ENCODE measurements at regions not wholly inside any gene's neighbourhood (a gene's known extent, or its start where the extent isn't known, plus 50 kb on each side); places are given as distances from the start of the nearest gene placed in this dataset.

GRCh38 chr13:50595196-50595595 is 248.3 kb downstream of the DLEU7 start:
- no peaks in the 10 kb centered on the region for H3K9me3 ChIP-seq (ENCODE audit: control insufficient read depth, insufficient read depth, low read length)
- peaks cover 6% of the 10 kb centered on the region for H3K4me1 ChIP-seq (ENCODE audit: control insufficient read depth, insufficient read depth, low read length)
- no peak overlapping the region for H3K4me3 ChIP-seq (ENCODE audit: low read depth, low read length)
- no peak overlapping the region for H3K9ac ChIP-seq (ENCODE audit: low read depth, low read length)
- H3K27me3 ChIP-seq (ENCODE audit: control insufficient read depth, insufficient read depth, low read length), result no peaks in the 10 kb centered on the region
- H3K36me3 ChIP-seq (ENCODE audit: control insufficient read depth, insufficient read depth, low read length), result no peaks in the 10 kb centered on the region

- H3K27me3 ChIP-seq (ENCODE audit: control insufficient read depth, insufficient read depth, low read length), result no peaks in the 10 kb centered on the region
- H3K36me3 ChIP-seq (ENCODE audit: control insufficient read depth, insufficient read depth, low read length), result no peaks in the 10 kb centered on the region
- H3K4me1 ChIP-seq (ENCODE audit: control insufficient read depth, insufficient read depth, low read length), result peaks cover 13% of the 10 kb centered on the region
- no peak overlapping the region for H3K4me3 ChIP-seq (ENCODE audit: low read depth, low read length)
- no peak overlapping the region for H3K9ac ChIP-seq (ENCODE audit: low read depth, low read length)
- no peaks in the 10 kb centered on the region for H3K9me3 ChIP-seq (ENCODE audit: control insufficient read depth, insufficient read depth, low read length)
Observed at GRCh38 chr13:50596156-50596555, 247.3 kb downstream of the DLEU7 start.

- Histone ChIP-seq H3K36me3 (ENCODE audit: control insufficient read depth, insufficient read depth, low read length) (no peaks in the 10 kb centered on the region), H3K9me3 (ENCODE audit: control insufficient read depth, insufficient read depth, low read length) (no peaks in the 10 kb centered on the region), H3K27me3 (ENCODE audit: control insufficient read depth, insufficient read depth, low read length) (no peaks in the 10 kb centered on the region), H3K4me3 (ENCODE audit: low read depth, low read length) (no peak overlapping the region), H3K9ac (ENCODE audit: low read depth, low read length) (no peak overlapping the region), H3K4me1 (ENCODE audit: control insufficient read depth, insufficient read depth, low read length) (peaks cover 13% of the 10 kb centered on the region)
Observed at GRCh38 chr13:50596776-50597203, 246.7 kb downstream of the DLEU7 start.

- no peak overlapping the region for H3K9ac ChIP-seq (ENCODE audit: low read depth, low read length)
- H3K9me3 ChIP-seq (ENCODE audit: control insufficient read depth, insufficient read depth, low read length), result no peaks in the 10 kb centered on the region
- H3K27me3 ChIP-seq (ENCODE audit: control insufficient read depth, insufficient read depth, low read length), result no peaks in the 10 kb centered on the region
- no peak overlapping the region for H3K4me3 ChIP-seq (ENCODE audit: low read depth, low read length)
- no peaks in the 10 kb centered on the region for H3K36me3 ChIP-seq (ENCODE audit: control insufficient read depth, insufficient read depth, low read length)
- peaks cover 13% of the 10 kb centered on the region for H3K4me1 ChIP-seq (ENCODE audit: control insufficient read depth, insufficient read depth, low read length)
Observed at GRCh38 chr13:50598338-50598737, 245.2 kb downstream of the DLEU7 start.

GRCh38 chr13:50599046-50599445 is 244.4 kb downstream of the DLEU7 start:
- peaks cover 13% of the 10 kb centered on the region for H3K4me1 ChIP-seq (ENCODE audit: control insufficient read depth, insufficient read depth, low read length)
- no peaks in the 10 kb centered on the region for H3K36me3 ChIP-seq (ENCODE audit: control insufficient read depth, insufficient read depth, low read length)
- H3K27me3 ChIP-seq (ENCODE audit: control insufficient read depth, insufficient read depth, low read length), result no peaks in the 10 kb centered on the region
- H3K9ac ChIP-seq (ENCODE audit: low read depth, low read length), result no peak overlapping the region
- H3K4me3 ChIP-seq (ENCODE audit: low read depth, low read length), result no peak overlapping the region
- no peaks in the 10 kb centered on the region for H3K9me3 ChIP-seq (ENCODE audit: control insufficient read depth, insufficient read depth, low read length)

- no peaks in the 10 kb centered on the region for H3K9me3 ChIP-seq (ENCODE audit: control insufficient read depth, insufficient read depth, low read length)
- peaks cover 9% of the 10 kb centered on the region for H3K4me1 ChIP-seq (ENCODE audit: control insufficient read depth, insufficient read depth, low read length)
Observed at GRCh38 chr13:50599927-50600326, 243.6 kb downstream of the DLEU7 start.

GRCh38 chr13:50608370-50608769 is 235.1 kb downstream of the DLEU7 start:
- Histone ChIP-seq H3K9ac (ENCODE audit: low read depth, low read length) (no peak overlapping the region), H3K27me3 (ENCODE audit: control insufficient read depth, insufficient read depth, low read length) (no peaks in the 10 kb centered on the region), H3K4me1 (ENCODE audit: control insufficient read depth, insufficient read depth, low read length) (no peaks in the 10 kb centered on the region), H3K36me3 (ENCODE audit: control insufficient read depth, insufficient read depth, low read length) (no peaks in the 10 kb centered on the region), H3K4me3 (ENCODE audit: low read depth, low read length) (no peak overlapping the region), H3K9me3 (ENCODE audit: control insufficient read depth, insufficient read depth, low read length) (no peaks in the 10 kb centered on the region)

More at GRCh38 chr13:50599927-50600326, 243.6 kb downstream of the DLEU7 start:
- H3K4me3 ChIP-seq (ENCODE audit: low read depth, low read length), result no peak overlapping the region
- no peaks in the 10 kb centered on the region for H3K27me3 ChIP-seq (ENCODE audit: control insufficient read depth, insufficient read depth, low read length)
- no peak overlapping the region for H3K9ac ChIP-seq (ENCODE audit: low read depth, low read length)
- H3K36me3 ChIP-seq (ENCODE audit: control insufficient read depth, insufficient read depth, low read length), result no peaks in the 10 kb centered on the region

- Histone ChIP-seq H3K4me3 (ENCODE audit: low read depth, low read length) (no peak overlapping the region), H3K9me3 (ENCODE audit: control insufficient read depth, insufficient read depth, low read length) (no peaks in the 10 kb centered on the region), H3K9ac (ENCODE audit: low read depth, low read length) (no peak overlapping the region), H3K4me1 (ENCODE audit: control insufficient read depth, insufficient read depth, low read length) (no peaks in the 10 kb centered on the region), H3K27me3 (ENCODE audit: control insufficient read depth, insufficient read depth, low read length) (no peaks in the 10 kb centered on the region), H3K36me3 (ENCODE audit: control insufficient read depth, insufficient read depth, low read length) (no peaks in the 10 kb centered on the region)
Observed at GRCh38 chr13:50609011-50609410, 234.5 kb downstream of the DLEU7 start.

- no peak overlapping the region for H3K4me3 ChIP-seq (ENCODE audit: low read depth, low read length)
- no peaks in the 10 kb centered on the region for H3K36me3 ChIP-seq (ENCODE audit: control insufficient read depth, insufficient read depth, low read length)
- H3K9ac ChIP-seq (ENCODE audit: low read depth, low read length), result no peak overlapping the region
Observed at GRCh38 chr13:50610238-50610637, 233.3 kb downstream of the DLEU7 start.

GRCh38 chr13:50611117-50611781 is 232.2 kb downstream of the DLEU7 start:
- Histone ChIP-seq H3K9me3 (ENCODE audit: control insufficient read depth, insufficient read depth, low read length) (no peaks in the 10 kb centered on the region), H3K27me3 (ENCODE audit: control insufficient read depth, insufficient read depth, low read length) (no peaks in the 10 kb centered on the region), H3K4me1 (ENCODE audit: control insufficient read depth, insufficient read depth, low read length) (no peaks in the 10 kb centered on the region), H3K36me3 (ENCODE audit: control insufficient read depth, insufficient read depth, low read length) (no peaks in the 10 kb centered on the region), H3K4me3 (ENCODE audit: low read depth, low read length) (no peak overlapping the region), H3K9ac (ENCODE audit: low read depth, low read length) (no peak overlapping the region)

More at GRCh38 chr13:50610238-50610637, 233.3 kb downstream of the DLEU7 start:
- Histone ChIP-seq H3K27me3 (ENCODE audit: control insufficient read depth, insufficient read depth, low read length) (no peaks in the 10 kb centered on the region), H3K9me3 (ENCODE audit: control insufficient read depth, insufficient read depth, low read length) (no peaks in the 10 kb centered on the region), H3K4me1 (ENCODE audit: control insufficient read depth, insufficient read depth, low read length) (no peaks in the 10 kb centered on the region)

GRCh38 chr13:50612717-50613116 is 230.8 kb downstream of the DLEU7 start:
- Histone ChIP-seq H3K36me3 (ENCODE audit: control insufficient read depth, insufficient read depth, low read length) (no peaks in the 10 kb centered on the region), H3K9me3 (ENCODE audit: control insufficient read depth, insufficient read depth, low read length) (no peaks in the 10 kb centered on the region), H3K9ac (ENCODE audit: low read depth, low read length) (no peak overlapping the region), H3K27me3 (ENCODE audit: control insufficient read depth, insufficient read depth, low read length) (no peaks in the 10 kb centered on the region), H3K4me3 (ENCODE audit: low read depth, low read length) (no peak overlapping the region), H3K4me1 (ENCODE audit: control insufficient read depth, insufficient read depth, low read length) (peaks cover 2% of the 10 kb centered on the region)

- Histone ChIP-seq H3K4me1 (ENCODE audit: control insufficient read depth, insufficient read depth, low read length) (peaks cover 2% of the 10 kb centered on the region), H3K9ac (ENCODE audit: low read depth, low read length) (no peak overlapping the region), H3K36me3 (ENCODE audit: control insufficient read depth, insufficient read depth, low read length) (no peaks in the 10 kb centered on the region), H3K4me3 (ENCODE audit: low read depth, low read length) (no peak overlapping the region), H3K27me3 (ENCODE audit: control insufficient read depth, insufficient read depth, low read length) (no peaks in the 10 kb centered on the region), H3K9me3 (ENCODE audit: control insufficient read depth, insufficient read depth, low read length) (no peaks in the 10 kb centered on the region)
Observed at GRCh38 chr13:50613356-50613831, 230.1 kb downstream of the DLEU7 start.

All from iPS-15b (cell line).